ENCODE measurements at regions not wholly inside any gene's neighbourhood (a gene's known extent, or its start where the extent isn't known, plus 50 kb on each side); places are given as distances from the start of the nearest gene placed in this dataset.

DNA sequence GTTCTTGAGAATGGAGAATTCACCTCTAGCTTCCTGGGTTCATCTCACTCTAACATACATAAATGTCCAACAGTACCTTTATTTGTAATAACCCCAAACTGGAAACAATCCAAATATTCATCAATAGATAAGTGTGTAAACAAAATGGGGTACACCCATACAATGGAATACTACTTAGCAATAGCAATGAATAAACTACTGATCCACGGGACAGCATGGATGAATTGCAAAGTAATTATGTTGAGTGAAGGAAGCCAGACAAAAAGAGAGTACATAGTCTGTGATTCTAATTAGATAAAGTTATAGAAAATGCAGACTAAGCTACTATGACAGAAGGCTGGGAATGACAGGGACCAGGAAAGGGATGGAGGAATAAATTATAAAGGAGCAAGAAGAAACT, 391.3 kb downstream of the CCSER2 start:
- TF ChIP-seq ZNF37A (tag by site-specific recombination; IDR thresholded peaks at IDR 0.05) (no peak), ZNF398 (tag by site-specific recombination; IDR thresholded peaks at IDR 0.05) (no peak), ZNF621 (tag by site-specific recombination; IDR thresholded peaks at IDR 0.05) (no peak), KLF1 (tag by site-specific recombination; IDR thresholded peaks at IDR 0.05) (no peak), ZNF121 (tag by site-specific recombination; IDR thresholded peaks at IDR 0.05) (no peak), ZNF785 (tag by site-specific recombination; IDR thresholded peaks at IDR 0.05) (no peak)
- TF ChIP-seq, protein P1, sequence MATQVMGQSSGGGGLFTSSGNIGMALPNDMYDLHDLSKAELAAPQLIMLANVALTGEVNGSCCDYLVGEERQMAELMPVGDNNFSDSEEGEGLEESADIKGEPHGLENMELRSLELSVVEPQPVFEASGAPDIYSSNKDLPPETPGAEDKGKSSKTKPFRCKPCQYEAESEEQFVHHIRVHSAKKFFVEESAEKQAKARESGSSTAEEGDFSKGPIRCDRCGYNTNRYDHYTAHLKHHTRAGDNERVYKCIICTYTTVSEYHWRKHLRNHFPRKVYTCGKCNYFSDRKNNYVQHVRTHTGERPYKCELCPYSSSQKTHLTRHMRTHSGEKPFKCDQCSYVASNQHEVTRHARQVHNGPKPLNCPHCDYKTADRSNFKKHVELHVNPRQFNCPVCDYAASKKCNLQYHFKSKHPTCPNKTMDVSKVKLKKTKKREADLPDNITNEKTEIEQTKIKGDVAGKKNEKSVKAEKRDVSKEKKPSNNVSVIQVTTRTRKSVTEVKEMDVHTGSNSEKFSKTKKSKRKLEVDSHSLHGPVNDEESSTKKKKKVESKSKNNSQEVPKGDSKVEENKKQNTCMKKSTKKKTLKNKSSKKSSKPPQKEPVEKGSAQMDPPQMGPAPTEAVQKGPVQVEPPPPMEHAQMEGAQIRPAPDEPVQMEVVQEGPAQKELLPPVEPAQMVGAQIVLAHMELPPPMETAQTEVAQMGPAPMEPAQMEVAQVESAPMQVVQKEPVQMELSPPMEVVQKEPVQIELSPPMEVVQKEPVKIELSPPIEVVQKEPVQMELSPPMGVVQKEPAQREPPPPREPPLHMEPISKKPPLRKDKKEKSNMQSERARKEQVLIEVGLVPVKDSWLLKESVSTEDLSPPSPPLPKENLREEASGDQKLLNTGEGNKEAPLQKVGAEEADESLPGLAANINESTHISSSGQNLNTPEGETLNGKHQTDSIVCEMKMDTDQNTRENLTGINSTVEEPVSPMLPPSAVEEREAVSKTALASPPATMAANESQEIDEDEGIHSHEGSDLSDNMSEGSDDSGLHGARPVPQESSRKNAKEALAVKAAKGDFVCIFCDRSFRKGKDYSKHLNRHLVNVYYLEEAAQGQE (tag by site-specific recombination; IDR thresholded peaks at IDR 0.05): no peak
- TF ChIP-seq, protein P2, sequence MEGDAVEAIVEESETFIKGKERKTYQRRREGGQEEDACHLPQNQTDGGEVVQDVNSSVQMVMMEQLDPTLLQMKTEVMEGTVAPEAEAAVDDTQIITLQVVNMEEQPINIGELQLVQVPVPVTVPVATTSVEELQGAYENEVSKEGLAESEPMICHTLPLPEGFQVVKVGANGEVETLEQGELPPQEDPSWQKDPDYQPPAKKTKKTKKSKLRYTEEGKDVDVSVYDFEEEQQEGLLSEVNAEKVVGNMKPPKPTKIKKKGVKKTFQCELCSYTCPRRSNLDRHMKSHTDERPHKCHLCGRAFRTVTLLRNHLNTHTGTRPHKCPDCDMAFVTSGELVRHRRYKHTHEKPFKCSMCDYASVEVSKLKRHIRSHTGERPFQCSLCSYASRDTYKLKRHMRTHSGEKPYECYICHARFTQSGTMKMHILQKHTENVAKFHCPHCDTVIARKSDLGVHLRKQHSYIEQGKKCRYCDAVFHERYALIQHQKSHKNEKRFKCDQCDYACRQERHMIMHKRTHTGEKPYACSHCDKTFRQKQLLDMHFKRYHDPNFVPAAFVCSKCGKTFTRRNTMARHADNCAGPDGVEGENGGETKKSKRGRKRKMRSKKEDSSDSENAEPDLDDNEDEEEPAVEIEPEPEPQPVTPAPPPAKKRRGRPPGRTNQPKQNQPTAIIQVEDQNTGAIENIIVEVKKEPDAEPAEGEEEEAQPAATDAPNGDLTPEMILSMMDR (tag by site-specific recombination; IDR thresholded peaks at IDR 0.05): no peak
- TF ChIP-seq, protein P3, sequence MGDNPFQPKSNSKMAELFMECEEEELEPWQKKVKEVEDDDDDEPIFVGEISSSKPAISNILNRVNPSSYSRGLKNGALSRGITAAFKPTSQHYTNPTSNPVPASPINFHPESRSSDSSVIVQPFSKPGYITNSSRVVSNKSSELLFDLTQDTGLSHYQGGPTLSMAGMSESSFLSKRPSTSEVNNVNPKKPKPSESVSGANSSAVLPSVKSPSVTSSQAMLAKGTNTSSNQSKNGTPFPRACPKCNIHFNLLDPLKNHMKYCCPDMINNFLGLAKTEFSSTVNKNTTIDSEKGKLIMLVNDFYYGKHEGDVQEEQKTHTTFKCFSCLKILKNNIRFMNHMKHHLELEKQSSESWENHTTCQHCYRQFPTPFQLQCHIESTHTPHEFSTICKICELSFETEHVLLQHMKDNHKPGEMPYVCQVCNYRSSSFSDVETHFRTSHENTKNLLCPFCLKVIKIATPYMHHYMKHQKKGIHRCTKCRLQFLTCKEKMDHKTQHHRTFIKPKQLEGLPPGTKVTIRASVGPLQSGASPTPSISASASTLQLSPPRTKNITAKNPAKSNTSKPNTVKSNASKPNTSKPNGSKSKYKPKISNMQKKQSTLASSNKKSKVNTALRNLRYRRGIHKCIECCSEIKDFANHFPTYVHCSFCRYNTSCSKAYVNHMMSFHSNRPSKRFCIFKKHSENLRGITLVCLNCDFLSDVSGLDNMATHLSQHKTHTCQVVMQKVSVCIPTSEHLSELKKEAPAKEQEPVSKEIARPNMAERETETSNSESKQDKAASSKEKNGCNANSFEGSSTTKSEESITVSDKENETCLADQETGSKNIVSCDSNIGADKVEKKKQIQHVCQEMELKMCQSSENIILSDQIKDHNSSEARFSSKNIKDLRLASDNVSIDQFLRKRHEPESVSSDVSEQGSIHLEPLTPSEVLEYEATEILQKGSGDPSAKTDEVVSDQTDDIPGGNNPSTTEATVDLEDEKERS (tag by site-specific recombination; IDR thresholded peaks at IDR 0.05): no peak
- TF ChIP-seq, protein P4, sequence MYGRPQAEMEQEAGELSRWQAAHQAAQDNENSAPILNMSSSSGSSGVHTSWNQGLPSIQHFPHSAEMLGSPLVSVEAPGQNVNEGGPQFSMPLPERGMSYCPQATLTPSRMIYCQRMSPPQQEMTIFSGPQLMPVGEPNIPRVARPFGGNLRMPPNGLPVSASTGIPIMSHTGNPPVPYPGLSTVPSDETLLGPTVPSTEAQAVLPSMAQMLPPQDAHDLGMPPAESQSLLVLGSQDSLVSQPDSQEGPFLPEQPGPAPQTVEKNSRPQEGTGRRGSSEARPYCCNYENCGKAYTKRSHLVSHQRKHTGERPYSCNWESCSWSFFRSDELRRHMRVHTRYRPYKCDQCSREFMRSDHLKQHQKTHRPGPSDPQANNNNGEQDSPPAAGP (tag by site-specific recombination; IDR thresholded peaks at IDR 0.05): no peak
